Adrenal gland (tissue), 5 donors: ENCODE measurements at regions not wholly inside any gene's neighbourhood (a gene's known extent, or its start where the extent isn't known, plus 50 kb on each side); places are given as distances from the start of the nearest gene placed in this dataset.

Source experiments
- POLR2A ChIP-seq, 2 donors: fragments of 450-650 bp; IDR thresholded peaks; one replicate each; pipeline ENCODE4 v1.6.1; 2017; ENCODE audit warnings: antibody characterized with exemption in 2 of 2, mild to moderate bottlenecking in 2 of 2, moderate library complexity in 1 of 2
- TF ChIP-seq, protein P1 (sequence below), 6 experiments: fragments of 450-650 bp in 4 of 6; fragments of 200-600 bp in 2 of 6; sonication (generic) in 1 of 6; IDR thresholded peaks; 1 replicate in 5 of 6; 2 replicates in 1 of 6; pipeline versions ENCODE4 v1.5.1 to v1.8.0; 2016 to 2021; ENCODE audit warnings: antibody characterized with exemption in 6 of 6, mild to moderate bottlenecking in 2 of 6, moderate library complexity in 1 of 6
- donor health status: DM: no; HTN: no; CAD: no.

DNA sequence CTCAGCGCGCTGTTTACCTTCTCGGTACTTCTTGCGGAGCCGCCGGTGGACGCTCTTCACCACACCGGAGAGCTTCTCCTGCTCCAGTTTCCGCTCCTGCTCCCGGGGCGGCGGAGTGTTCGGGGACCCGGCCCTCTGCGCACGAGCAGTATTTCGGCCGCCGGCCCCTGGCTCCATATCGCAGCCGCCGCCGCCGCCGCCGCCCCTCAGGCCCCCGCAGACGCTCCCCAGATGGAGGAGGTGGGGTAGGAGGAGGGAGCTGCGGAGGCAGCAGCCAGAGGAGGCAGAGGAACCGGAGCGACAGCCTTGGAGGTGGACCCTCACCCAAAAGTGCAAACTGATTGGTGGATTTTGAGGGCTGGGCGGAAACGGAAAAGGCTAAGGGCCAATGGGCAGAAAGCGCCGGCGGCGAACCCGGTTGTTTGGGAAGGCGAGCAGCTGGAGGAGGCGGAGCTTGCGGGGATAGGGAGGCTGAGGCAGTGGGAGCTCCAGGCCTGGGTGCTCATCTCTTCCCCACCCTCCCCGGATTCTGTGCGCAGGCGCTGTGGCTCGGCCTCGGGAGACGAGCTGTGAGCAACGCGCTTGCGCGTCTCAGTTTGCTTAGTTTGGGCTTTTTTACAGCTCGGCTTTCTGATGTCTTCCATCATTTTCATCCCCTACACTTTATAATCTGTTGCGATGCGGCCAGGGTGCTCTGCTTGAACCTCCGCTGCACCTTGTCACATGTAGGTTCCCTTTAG, 146.9 kb downstream of the GPR85 start:
- TF ChIP-seq, protein P1, sequence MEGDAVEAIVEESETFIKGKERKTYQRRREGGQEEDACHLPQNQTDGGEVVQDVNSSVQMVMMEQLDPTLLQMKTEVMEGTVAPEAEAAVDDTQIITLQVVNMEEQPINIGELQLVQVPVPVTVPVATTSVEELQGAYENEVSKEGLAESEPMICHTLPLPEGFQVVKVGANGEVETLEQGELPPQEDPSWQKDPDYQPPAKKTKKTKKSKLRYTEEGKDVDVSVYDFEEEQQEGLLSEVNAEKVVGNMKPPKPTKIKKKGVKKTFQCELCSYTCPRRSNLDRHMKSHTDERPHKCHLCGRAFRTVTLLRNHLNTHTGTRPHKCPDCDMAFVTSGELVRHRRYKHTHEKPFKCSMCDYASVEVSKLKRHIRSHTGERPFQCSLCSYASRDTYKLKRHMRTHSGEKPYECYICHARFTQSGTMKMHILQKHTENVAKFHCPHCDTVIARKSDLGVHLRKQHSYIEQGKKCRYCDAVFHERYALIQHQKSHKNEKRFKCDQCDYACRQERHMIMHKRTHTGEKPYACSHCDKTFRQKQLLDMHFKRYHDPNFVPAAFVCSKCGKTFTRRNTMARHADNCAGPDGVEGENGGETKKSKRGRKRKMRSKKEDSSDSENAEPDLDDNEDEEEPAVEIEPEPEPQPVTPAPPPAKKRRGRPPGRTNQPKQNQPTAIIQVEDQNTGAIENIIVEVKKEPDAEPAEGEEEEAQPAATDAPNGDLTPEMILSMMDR (IDR thresholded peaks at IDR 0.05) = no peak
- TF ChIP-seq POLR2A (IDR thresholded peaks at IDR 0.05) = peak; percentile 42 to 58
